ENCODE measurements at regions not wholly inside any gene's neighbourhood (a gene's known extent, or its start where the extent isn't known, plus 50 kb on each side); places are given as distances from the start of the nearest gene placed in this dataset.
"Not testable (repeated sequence)": the region's sequence is repeated elsewhere in the genome, so short reads cannot be mapped to it uniquely, and the experiment has no call there.

GRCh38 chr12:131591714-131592709 lies 118.9 kb upstream of the SFSWAP start:
- no peak for DNase-seq

GRCh38 chr12:131592972-131593371 lies 117.9 kb upstream of the SFSWAP start:
- peak; percentile 30 for DNase-seq

- DNase-seq: no peak
Observed at GRCh38 chr12:131593406-131593805, 117.5 kb upstream of the SFSWAP start.

- DNase-seq: no peak
Observed at GRCh38 chr12:131596115-131596514, 114.8 kb upstream of the SFSWAP start.

GRCh38 chr12:131597333-131597732 lies 113.6 kb upstream of the SFSWAP start:
- no peak for DNase-seq

GRCh38 chr12:131598717-131599116 lies 112.2 kb upstream of the SFSWAP start:
- DNase-seq: no peak

- no peak for DNase-seq
Observed at GRCh38 chr12:131599190-131600159, 111.4 kb upstream of the SFSWAP start.

- DNase-seq: no peak
Observed at GRCh38 chr12:131600160-131600532, 110.7 kb upstream of the SFSWAP start.

- not testable (repeated sequence) for DNase-seq
Observed at GRCh38 chr12:131601499-131601898, 109.4 kb upstream of the SFSWAP start.

GRCh38 chr12:131603106-131603938 lies 107.6 kb upstream of the SFSWAP start:
- DNase-seq: peak; percentile 39

- DNase-seq: peak; percentile 39
Observed at GRCh38 chr12:131603939-131604795, 106.7 kb upstream of the SFSWAP start.

- no peak for DNase-seq
Observed at GRCh38 chr12:131604859-131605258, 106.0 kb upstream of the SFSWAP start.

GRCh38 chr12:131605304-131605829 lies 105.5 kb upstream of the SFSWAP start:
- no peak for DNase-seq

GRCh38 chr12:131606218-131606901 lies 104.5 kb upstream of the SFSWAP start:
- peak; percentile 41 for DNase-seq

GRCh38 chr12:131607658-131608447 lies 103.0 kb upstream of the SFSWAP start:
- peak; percentile 40 for DNase-seq

GRCh38 chr12:131608740-131609690 lies 101.9 kb upstream of the SFSWAP start:
- DNase-seq: peak; percentile 54

GRCh38 chr12:131609762-131610161 lies 101.1 kb upstream of the SFSWAP start:
- no peak for DNase-seq

GRCh38 chr12:131610181-131610580 lies 100.7 kb upstream of the SFSWAP start:
- no peak for DNase-seq

Measured in stimulated activated CD4-positive, alpha-beta T cell treated with anti-CD3 and anti-CD28 coated beads, Interleukin-1b, Interleukin-23, amount 100 ng/mL, for 48 hours (primary cell).